ENCODE measurements at regions not wholly inside any gene's neighbourhood (a gene's known extent, or its start where the extent isn't known, plus 50 kb on each side); places are given as distances from the start of the nearest gene placed in this dataset.

- TF ChIP-seq, protein P1, sequence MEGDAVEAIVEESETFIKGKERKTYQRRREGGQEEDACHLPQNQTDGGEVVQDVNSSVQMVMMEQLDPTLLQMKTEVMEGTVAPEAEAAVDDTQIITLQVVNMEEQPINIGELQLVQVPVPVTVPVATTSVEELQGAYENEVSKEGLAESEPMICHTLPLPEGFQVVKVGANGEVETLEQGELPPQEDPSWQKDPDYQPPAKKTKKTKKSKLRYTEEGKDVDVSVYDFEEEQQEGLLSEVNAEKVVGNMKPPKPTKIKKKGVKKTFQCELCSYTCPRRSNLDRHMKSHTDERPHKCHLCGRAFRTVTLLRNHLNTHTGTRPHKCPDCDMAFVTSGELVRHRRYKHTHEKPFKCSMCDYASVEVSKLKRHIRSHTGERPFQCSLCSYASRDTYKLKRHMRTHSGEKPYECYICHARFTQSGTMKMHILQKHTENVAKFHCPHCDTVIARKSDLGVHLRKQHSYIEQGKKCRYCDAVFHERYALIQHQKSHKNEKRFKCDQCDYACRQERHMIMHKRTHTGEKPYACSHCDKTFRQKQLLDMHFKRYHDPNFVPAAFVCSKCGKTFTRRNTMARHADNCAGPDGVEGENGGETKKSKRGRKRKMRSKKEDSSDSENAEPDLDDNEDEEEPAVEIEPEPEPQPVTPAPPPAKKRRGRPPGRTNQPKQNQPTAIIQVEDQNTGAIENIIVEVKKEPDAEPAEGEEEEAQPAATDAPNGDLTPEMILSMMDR (IDR thresholded peaks at IDR 0.05) = no peak
- no peak for TF ChIP-seq POLR2AphosphoS5 (IDR thresholded peaks at IDR 0.05)
Measured at GRCh38 chr10:2935647-2936386, 131.5 kb upstream of the PFKP start.

Measured in sigmoid colon (tissue), 4 donors.